ENCODE measurements at regions not wholly inside any gene's neighbourhood (a gene's known extent, or its start where the extent isn't known, plus 50 kb on each side); places are given as distances from the start of the nearest gene placed in this dataset.
A peak's percentile ranks its signal among the peaks of the same experiment; 100 is the strongest.

GRCh38 chrX:131791608-131792355, 231.3 kb upstream of the STK26 start:
- intact Hi-C loops (cut with DNase I): no loop called here
- Histone ChIP-seq H3K36me3 (no peaks in the 10 kb centered on the region), H3K4me3 (peak overlapping the region in 3 of 4 donors; percentile 3 to 46 (median 36)), H3K27ac (no peak overlapping the region), H3K4me1 (no peaks in the 10 kb centered on the region), H3K27me3 (peaks cover 0 to 4% (median 0%) of the 10 kb centered on the region in 4 donors), H3K9me3 (no peaks in the 10 kb centered on the region)
- no peak for TF ChIP-seq CTCF (IDR thresholded peaks at IDR 0.05)
- ATAC-seq (no peak), DNase-seq (peak in 1 of 6 donors; percentile 30), FAIRE-seq (no peak)
- WGBS, 2 donors: 51 to 91% methylated on average over 9 of the region's 9 CpGs

GRCh38 chrX:131792356-131792749, 230.7 kb upstream of the STK26 start:
- H3K4me3 ChIP-seq: peak overlapping the region; percentile 4 to 46 (median 22)
- peak; percentile 92 to 95 (median 92) for ATAC-seq
- H3K36me3 ChIP-seq: no peaks in the 10 kb centered on the region
- WGBS, 2 donors: 51 to 97% methylated on average over 13 of the region's 13 CpGs
- peak overlapping the region; percentile 54 to 81 (median 74) for H3K27ac ChIP-seq
- TF ChIP-seq CTCF (IDR thresholded peaks at IDR 0.05): peak in 2 of 4 donors; percentile 16 to 25
- no peaks in the 10 kb centered on the region for H3K9me3 ChIP-seq
- intact Hi-C loops (cut with DNase I): no loop called here
- no peaks in the 10 kb centered on the region for H3K27me3 ChIP-seq
- peak; percentile 96 for FAIRE-seq
- DNase-seq: peak in 5 of 6 donors; percentile 77 to 95 (median 88)
- no peaks in the 10 kb centered on the region for H3K4me1 ChIP-seq

GRCh38 chrX:131792789-131793462, 230.2 kb upstream of the STK26 start:
- Histone ChIP-seq H3K4me3 (peak overlapping the region; percentile 6 to 46 (median 22)), H3K27me3 (peaks cover 0 to 4% (median 0%) of the 10 kb centered on the region in 4 donors), H3K27ac (peak overlapping the region; percentile 54 to 81 (median 74)), H3K36me3 (no peaks in the 10 kb centered on the region), H3K9me3 (no peaks in the 10 kb centered on the region), H3K4me1 (no peaks in the 10 kb centered on the region)
- ATAC-seq (peak; percentile 88 to 94 (median 92)), DNase-seq (peak in 5 of 6 donors; percentile 65 to 93 (median 76)), FAIRE-seq (peak; percentile 95)
- WGBS, 2 donors: 44 to 89% methylated on average over 15 of the region's 15 CpGs
- intact Hi-C loops (cut with DNase I): no loop called here
- peak in 2 of 4 donors; percentile 16 to 17 for TF ChIP-seq CTCF (IDR thresholded peaks at IDR 0.05)

GRCh38 chrX:131795442-131796229, 227.5 kb upstream of the STK26 start:
- TF ChIP-seq CTCF (IDR thresholded peaks at IDR 0.05): no peak
- FAIRE-seq (no peak), ATAC-seq (peak in 2 of 4 donors; percentile 3 to 6)

More at GRCh38 chrX:131795442-131796229, 227.5 kb upstream of the STK26 start:
- Histone ChIP-seq H3K36me3 (no peaks in the 10 kb centered on the region), H3K9me3 (no peaks in the 10 kb centered on the region), H3K27me3 (peaks cover 0 to 6% (median 0%) of the 10 kb centered on the region in 4 donors), H3K27ac (no peak overlapping the region), H3K4me3 (peak overlapping the region in 2 of 4 donors; percentile 21 to 30), H3K4me1 (no peaks in the 10 kb centered on the region)
- intact Hi-C loops (cut with DNase I): no loop called here
- peak in 5 of 6 donors; percentile 32 to 84 (median 62) for DNase-seq
- WGBS, 2 donors: 53 to 96% methylated on average over 43 to 44 of the region's 44 CpGs
